Gastrocnemius medialis (tissue), 4 donors: ENCODE measurements at regions not wholly inside any gene's neighbourhood (a gene's known extent, or its start where the extent isn't known, plus 50 kb on each side); places are given as distances from the start of the nearest gene placed in this dataset.
"Not testable (repeated sequence)": the region's sequence is repeated elsewhere in the genome, so short reads cannot be mapped to it uniquely, and the experiment has no call there.

Experiments
- CTCF ChIP-seq, 5 experiments: fragments of 450-650 bp in 3 of 5; fragments of 200-600 bp in 2 of 5; sonication (generic) in 2 of 5; IDR thresholded peaks in 4 of 5; conservative IDR thresholded peaks in 1 of 5; 1 replicate in 4 of 5; 2 replicates in 1 of 5; pipeline ENCODE4 v1.5.1; 2016 to 2019; ENCODE audit warnings: antibody characterized with exemption in 5 of 5, mild to moderate bottlenecking in 3 of 5, moderate library complexity in 3 of 5
- POLR2A ChIP-seq, 2 donors: fragments of 450-650 bp; IDR thresholded peaks; one replicate each; pipeline ENCODE4 v1.6.1; 2017; ENCODE audit warnings: antibody characterized with exemption in 2 of 2, mild to moderate bottlenecking in 2 of 2, moderate library complexity in 2 of 2

- TF ChIP-seq CTCF (IDR thresholded peaks at IDR 0.05 in 4 of 5, conservative IDR thresholded peaks at IDR 0.05 in 1 of 5); POLR2A (IDR thresholded peaks at IDR 0.05): not testable (repeated sequence)
Measured at GRCh38 chr11:101830475-101830874, 84.3 kb upstream of the CEP126 start.
